ENCODE measurements at regions not wholly inside any gene's neighbourhood (a gene's known extent, or its start where the extent isn't known, plus 50 kb on each side); places are given as distances from the start of the nearest gene placed in this dataset.

GRCh38 chr6:80449726-80450125 lies 343.3 kb downstream of the BCKDHB start:
- TF ChIP-seq CTCF (IDR thresholded peaks at IDR 0.05) (no peak), TCF7L2 (IDR thresholded peaks at IDR 0.05; ENCODE audit: low read depth, low read length) (no peak), REST (IDR thresholded peaks at IDR 0.05; ENCODE audit: insufficient read depth in 1 of 2, low read depth in 2 of 2, low read length in 1 of 2) (no peak), POLR2AphosphoS5 (IDR thresholded peaks at IDR 0.05; ENCODE audit: low read depth, low read length) (no peak)
